ENCODE measurements at regions not wholly inside any gene's neighbourhood (a gene's known extent, or its start where the extent isn't known, plus 50 kb on each side); places are given as distances from the start of the nearest gene placed in this dataset.

- TF ChIP-seq CTCF (IDR thresholded peaks at IDR 0.05; ENCODE audit: extremely low read depth in 1 of 2, insufficient read depth in 1 of 2, low read depth in 1 of 2, low read length in 2 of 2) = no peak
- no peak for TF ChIP-seq MAX (IDR thresholded peaks at IDR 0.05; ENCODE audit: insufficient read depth, insufficient read length)
Measured at GRCh38 chr20:39756828-39757227, 794.7 kb downstream of the DHX35 start.
